GM19238 (cell line): ENCODE measurements at regions not wholly inside any gene's neighbourhood (a gene's known extent, or its start where the extent isn't known, plus 50 kb on each side); places are given as distances from the start of the nearest gene placed in this dataset.
"Not testable (repeated sequence)": the region's sequence is repeated elsewhere in the genome, so short reads cannot be mapped to it uniquely, and the experiment has no call there.

Experiments
- DNase-seq: peaks from one replicate; pipeline ENCODE4 v3.0.0; 2011; ENCODE audit warnings: low spot score; ENCODE audit not compliant: insufficient read length

DNA sequence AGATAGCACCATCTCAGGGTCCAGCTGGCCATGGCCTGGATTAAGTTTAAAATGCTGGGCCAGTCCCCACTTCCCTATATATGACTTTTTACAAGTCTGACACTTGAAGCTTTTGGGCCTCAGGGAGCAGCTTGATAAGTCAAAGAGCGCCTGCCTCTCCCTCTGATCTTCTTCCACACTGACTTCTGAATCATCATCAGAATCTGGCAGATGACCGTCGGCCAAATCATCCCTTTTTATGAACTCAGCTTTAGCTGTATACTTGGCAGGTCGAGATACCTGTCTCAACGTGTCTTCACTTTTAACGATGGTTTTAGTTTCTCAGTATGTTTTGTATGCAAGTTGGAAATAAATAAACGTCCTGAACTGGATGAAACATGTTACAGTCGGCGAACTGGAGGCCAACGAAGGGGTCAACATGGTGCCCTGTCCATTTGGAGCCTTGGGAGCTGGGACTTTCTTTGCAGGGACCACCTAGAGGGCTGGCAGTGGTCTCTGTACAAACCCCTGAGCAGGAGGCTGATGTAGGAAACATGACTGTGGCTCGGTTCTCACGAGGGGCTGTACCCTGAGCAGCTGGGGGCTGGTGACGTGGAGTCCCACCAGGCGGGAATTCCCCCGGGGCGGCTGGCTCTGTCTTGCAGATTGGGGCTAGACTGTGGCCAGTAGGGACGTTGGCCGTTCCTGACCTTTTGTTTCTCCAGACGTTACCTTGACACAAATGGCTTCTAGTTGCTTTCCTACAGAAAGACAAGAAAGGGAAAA lies 153.8 kb upstream of the PRKX start:
- not testable (repeated sequence) for DNase-seq

DNA sequence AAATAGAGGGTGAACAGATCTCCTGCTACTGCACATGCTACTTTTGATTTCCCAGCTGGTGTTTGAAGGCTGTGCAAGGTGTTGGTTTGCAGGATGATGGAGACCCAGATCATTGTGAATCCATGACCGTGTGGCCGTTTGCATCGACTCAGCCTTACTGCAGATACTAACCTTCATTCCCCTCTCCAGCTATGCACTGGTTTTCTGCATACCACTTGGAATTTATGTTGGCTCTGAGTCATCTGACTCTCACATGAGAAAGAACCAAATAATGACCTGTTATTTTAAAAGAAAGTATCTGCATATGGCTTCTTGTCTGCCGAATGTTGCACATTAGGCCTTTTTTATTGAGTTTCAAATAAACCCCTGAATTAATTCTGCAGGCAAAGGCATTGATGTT lies 144.9 kb upstream of the PRKX start:
- DNase-seq, result not testable (repeated sequence)

DNA sequence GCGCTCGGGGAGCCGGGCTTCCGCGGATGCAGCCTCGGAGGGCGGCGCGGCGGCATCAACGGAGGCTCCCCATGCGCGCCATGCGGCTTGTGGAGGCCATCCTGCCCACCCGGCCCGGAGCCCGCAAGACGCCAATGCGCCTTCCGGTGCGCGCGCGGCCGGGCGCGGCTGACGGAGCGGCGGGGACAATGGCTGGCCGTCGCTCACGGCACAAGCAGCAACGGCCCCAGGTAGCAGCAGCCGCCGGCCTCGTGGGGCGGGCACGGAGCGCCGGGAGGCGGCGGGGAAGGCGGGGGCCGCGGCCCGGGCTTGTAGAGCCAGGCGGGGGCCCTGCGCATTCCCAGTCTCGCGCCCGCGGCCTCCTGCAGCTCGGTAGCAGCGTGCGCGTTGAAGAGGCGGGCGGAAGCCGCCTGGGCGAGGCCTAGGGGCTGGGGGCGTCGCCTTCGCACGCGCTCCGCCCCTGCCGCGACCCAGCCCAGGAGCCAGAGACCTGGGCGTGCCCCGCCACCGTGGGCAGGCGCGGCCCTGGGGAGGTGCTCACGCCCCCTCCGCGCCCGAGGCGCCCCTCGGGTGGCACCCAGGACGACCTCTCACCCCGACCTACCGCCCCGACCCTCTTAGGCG lies 130.2 kb upstream of the PRKX start:
- not testable (repeated sequence) for DNase-seq

GRCh38 chrX:3842822-3843521 lies 129.5 kb upstream of the PRKX start:
- DNase-seq, result not testable (repeated sequence)

GRCh38 chrX:3838754-3839153 lies 125.3 kb upstream of the PRKX start:
- DNase-seq, result not testable (repeated sequence)

DNA sequence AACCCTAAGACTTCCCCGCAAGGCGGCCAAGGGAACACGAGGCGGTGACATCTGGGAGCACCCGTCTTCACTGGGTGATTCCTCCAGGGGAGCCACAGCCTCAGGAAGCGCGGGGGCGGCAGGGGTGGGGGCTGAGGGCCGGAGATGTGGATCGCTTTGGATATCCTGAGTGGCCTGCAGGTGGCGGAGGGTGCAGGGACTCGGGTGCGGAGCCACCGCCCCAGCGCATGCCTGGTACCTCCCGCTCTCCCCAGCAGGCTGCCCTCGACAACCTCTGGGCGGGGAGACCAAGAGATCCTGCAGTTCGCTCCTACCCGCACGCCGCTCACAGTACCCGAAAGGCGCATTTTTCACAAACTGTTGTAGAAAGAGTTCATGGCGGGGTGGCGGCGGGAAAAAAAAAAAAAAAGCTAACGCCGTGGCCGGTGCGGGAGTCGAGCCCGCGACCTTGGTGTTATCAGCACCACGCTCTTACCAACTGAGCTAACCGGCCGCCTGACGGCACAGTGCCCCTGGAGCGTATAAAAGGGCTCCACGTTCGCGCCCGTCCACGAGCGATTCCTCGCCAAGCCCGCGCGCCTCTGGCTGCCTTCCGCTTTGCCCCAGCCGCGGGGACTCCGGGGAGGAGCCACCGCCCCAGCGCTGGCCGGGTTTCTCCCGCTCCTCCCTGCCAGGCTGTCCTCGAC lies 124.7 kb upstream of the PRKX start:
- DNase-seq, result not testable (repeated sequence)

- not testable (repeated sequence) for DNase-seq
These were observed 123.8 kb upstream of the PRKX start for GRCh38 chrX:3837211-3837610.

DNA sequence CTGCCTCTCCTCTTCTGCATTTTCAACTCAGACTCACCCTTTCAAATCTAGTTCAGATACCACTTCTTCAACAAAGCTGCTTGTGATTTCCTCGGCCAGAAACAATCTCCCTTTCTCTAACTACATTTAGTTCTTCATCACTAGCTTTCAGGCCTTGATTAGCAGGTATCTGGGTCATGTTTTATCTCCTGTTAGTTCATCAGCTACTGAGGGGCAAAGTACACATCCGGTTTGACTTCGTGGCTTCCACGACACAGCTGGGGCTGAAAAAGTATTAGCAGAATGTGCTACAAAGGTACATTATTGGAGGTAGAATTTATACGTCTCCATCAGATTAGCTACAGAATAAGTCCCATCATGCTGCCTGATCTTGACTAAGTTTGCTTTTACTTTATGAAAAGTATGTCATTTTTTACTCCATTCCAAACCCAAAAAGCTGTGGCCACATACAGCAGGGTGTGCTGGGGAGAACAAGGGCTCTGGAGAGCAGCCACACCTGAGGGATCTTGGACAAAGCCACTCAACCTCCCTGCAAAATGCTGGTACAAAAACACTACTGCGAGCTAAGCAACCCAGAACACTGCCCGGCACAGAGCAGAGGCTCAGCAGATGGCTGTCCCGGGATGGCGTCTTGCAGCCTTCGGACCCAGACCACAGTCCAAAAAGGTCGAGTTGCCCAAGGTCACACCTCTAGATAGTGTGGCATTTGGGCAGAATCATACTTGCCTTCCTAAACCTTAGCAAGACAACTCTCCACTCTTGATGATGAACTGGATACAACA lies 120.5 kb upstream of the PRKX start:
- DNase-seq, result not testable (repeated sequence)

DNA sequence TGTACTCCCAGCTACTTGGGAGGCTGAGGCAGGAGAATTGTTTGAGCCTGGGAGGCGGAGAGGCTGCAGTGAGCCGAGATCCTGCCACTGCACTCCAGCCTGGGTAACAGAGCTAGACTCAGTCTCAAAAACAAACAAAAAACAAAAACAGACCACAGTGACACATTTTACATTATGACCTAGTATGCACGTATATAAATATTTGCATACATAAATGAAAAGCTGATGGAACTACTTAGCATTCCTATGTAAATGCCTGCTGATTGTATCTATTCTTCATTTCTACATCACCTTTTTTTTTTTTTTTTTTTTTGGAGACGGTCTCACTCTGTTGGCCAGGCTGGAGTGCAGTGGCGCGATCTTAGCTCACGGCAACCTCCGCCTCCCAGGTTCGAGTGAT lies 116.6 kb upstream of the PRKX start:
- DNase-seq, result not testable (repeated sequence)

DNA sequence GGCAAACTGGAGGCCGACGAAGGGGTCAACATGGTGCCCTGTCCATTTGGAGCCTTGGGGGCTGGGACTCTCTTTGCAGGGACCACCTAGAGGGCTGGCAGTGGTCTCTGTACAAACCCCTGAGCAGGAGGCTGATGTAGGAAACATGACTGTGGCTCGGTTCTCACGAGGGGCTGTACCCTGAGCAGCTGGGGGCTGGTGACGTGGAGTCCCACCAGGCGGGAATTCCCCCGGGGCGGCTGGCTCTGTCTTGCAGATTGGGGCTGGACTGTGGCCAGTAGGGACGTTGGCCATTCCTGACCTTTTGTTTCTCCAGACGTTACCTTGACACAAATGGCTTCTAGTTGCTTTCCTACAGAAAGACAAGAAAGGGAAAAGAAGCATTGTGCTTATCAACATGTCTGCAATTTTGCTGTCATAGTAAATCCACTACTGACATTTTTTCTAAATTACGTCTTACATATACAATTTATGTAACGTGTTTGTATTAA lies 115.6 kb upstream of the PRKX start:
- not testable (repeated sequence) for DNase-seq

DNA sequence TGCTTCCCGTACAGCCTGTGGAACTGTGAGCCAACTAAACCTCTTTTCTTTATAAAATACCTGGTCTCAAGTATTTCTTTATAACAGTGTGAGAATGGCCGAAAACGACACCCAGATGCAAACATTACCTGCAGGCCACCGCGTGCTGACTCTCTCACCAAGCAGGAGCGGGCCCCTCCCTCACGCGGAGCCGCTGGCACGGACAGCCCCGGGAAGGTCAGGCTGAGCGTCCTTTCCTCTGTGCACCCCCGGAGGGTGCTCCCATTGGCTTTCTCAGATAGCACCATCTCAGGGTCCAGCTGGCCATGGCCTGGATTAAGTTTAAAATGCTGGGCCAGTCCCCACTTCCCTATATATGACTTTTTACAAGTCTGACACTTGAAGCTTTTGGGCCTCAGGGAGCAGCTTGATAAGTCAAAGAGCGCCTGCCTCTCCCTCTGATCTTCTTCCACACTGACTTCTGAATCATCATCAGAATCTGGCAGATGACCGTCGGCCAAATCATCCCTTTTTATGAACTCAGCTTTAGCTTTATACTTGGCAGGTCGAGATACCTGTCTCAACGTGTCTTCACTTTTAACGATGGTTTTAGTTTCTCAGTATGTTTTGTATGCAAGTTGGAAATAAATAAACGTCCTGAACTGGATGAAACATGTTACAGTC lies 115.1 kb upstream of the PRKX start:
- DNase-seq, result not testable (repeated sequence)

DNA sequence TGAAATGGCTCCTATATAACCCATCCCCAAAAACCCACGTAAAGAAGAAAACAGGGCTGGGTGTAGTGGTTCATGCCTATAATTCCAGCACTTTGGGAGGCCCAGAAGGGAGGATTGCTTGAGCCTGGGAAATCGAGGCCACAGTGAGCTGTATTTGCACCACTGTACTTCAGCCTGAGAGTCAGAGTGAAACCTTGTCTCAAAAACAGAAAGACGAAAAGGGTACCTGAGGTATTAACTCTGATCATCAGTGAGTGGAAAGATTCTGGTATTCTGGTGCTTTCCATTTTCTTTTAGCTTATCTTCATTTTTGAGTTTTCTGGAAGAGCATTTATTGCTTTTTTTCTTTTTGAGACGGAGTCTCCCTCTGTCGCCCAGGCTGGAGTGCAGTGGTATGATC lies 110.6 kb upstream of the PRKX start:
- DNase-seq, result not testable (repeated sequence)

DNA sequence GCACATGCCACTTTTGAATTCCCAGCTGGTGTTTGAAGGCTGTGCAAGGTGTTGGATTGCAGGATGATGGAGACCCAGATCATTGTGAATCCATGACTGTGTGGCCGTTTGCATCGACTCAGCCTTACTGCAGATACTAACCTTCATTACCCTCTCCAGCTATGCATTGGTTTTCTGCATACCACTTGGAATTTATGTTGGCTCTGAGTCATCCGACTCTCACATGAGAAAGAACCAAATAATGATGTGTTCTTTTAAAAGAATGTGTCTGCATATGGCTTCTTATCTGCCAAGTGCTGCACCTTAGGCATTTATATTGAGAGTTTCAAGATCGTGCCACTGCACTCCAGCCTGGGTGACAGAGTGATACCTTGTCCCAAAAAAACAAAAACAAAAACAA lies 106.7 kb upstream of the PRKX start:
- no peak for DNase-seq

DNA sequence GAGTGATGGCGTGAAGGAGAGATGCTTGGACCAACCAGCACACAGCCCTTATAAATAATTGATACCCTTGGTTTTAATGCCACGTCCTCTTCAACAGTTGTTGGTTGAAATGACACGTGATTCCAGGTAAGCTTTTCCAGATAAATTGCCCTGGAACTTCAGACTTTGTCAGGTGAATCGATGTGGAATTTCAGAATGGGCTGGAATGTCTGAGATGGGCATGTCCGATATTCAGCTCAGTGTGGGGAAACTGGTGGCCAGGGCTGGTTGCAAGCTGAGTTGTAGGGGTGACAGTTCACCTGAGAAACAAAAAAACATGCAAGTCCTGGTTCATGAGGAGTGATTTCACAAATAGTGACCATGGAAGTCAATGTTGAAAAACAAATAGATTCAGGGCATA lies 104.0 kb upstream of the PRKX start:
- not testable (repeated sequence) for DNase-seq

DNA sequence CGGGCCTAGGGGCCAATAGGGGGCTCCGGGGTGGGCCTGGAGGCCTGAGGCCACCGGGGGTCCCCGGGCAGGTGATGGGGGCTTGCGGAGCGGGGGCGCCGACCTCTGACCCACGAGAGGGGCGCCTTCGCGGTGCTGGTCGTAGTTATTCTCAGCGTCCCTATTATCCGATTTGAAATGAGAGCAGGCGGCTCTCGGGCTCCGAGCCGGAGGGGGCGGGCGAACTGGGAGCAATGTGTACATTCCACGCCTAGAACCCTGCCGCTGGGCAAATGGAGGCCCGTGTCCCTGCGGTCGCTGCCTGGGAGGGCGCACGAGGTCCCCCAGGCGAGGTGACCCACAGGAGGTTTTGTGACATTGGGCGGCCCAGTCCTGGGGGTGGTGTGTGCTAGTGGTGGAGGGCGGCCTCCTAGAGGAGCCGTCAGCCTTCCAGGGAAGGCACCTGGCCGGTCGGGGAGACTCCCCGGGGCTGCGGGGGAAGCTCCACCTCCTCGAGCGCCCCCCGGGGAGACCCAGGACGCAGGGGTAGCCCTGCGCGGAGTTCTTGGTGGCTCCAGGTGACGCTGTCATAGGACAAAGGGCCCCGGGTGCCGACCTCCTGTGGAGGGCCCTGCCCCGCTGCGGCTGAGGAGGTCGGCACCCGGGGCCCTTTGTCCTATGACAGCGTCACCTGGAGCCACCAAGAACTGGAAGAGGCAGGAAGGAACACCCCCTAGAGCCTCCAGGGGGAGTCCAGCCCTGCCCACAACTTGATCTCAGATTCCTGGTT lies 102.6 kb upstream of the PRKX start:
- peak; percentile 10 for DNase-seq

- peak; percentile 51 for DNase-seq
These were observed 98.2 kb upstream of the PRKX start for GRCh38 chrX:3811331-3812311.

DNA sequence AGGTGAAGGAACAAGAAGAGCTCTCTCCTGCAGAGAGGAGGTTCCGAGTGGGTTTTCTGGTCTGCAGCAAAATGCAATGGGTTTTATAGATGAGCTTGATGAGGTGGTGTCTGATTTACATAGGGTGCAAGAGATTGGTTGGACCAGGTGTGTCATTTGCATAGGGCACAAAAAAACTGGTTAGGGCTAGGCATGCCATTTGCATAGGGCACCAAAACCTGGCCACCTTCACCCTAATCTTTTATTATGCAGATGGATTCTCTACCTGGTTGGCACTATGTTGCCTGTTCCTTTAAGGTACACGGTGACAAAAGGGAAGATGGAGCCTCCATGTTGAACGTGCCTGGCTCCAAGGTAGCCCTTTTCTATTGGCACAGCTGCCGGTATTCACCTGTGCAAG lies 94.5 kb upstream of the PRKX start:
- no peak for DNase-seq

DNA sequence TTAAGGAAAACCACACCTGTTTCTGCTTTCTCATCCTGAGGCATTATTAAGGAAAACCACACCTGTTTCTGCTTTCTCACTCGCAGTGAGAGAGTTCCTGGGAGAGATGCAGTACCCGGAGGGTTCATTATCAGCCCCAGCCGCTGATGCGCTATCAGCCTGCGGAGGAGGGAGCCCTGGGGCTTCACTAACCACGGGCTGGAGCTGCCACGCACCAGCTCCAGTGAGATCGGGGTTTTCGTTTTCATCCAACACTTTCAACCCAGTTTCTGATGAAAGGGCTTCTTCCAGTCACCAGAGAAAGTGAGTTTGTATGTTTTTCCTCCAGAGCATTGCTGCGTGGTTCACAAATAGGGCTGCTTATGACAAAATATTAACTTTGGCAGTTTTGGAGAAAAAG lies 93.2 kb upstream of the PRKX start:
- DNase-seq, result no peak
